Epidermal melanocyte (primary cell): ENCODE measurements at regions not wholly inside any gene's neighbourhood (a gene's known extent, or its start where the extent isn't known, plus 50 kb on each side); places are given as distances from the start of the nearest gene placed in this dataset.

Experiments used
- DNase-seq: peaks from one replicate; pipeline ENCODE4 v3.0.0; 2011; ENCODE audit warnings: low spot score; ENCODE audit not compliant: insufficient read length

- DNase-seq: peak; percentile 39
Observed at GRCh38 chr1:47627471-47628370, 189.9 kb downstream of the FOXD2 start.

GRCh38 chr1:47629201-47629600 is 191.4 kb downstream of the FOXD2 start:
- no peak for DNase-seq

- DNase-seq: no peak
Observed at GRCh38 chr1:47630346-47630745, 192.5 kb downstream of the FOXD2 start.

- no peak for DNase-seq
Observed at GRCh38 chr1:47631411-47631995, 193.7 kb downstream of the FOXD2 start.

GRCh38 chr1:47635111-47635510 is 197.3 kb downstream of the FOXD2 start:
- DNase-seq: no peak

- DNase-seq: no peak
Observed at GRCh38 chr1:47635597-47635996, 197.8 kb downstream of the FOXD2 start.

- no peak for DNase-seq
Observed at GRCh38 chr1:47637111-47637685, 199.4 kb downstream of the FOXD2 start.

GRCh38 chr1:47638240-47638639 is 200.4 kb downstream of the FOXD2 start:
- DNase-seq: no peak

- no peak for DNase-seq
Observed at GRCh38 chr1:47638713-47639112, 200.9 kb downstream of the FOXD2 start.

GRCh38 chr1:47643306-47644211 is 205.7 kb downstream of the FOXD2 start:
- DNase-seq: no peak

GRCh38 chr1:47644212-47644573 is 206.3 kb downstream of the FOXD2 start:
- no peak for DNase-seq

- no peak for DNase-seq
Observed at GRCh38 chr1:47645151-47645550, 207.3 kb downstream of the FOXD2 start.

- DNase-seq: no peak
Observed at GRCh38 chr1:47646676-47647075, 208.8 kb downstream of the FOXD2 start.

- no peak for DNase-seq
Observed at GRCh38 chr1:47647327-47647845, 209.5 kb downstream of the FOXD2 start.

- no peak for DNase-seq
Observed at GRCh38 chr1:47650205-47650604, 212.4 kb downstream of the FOXD2 start.

GRCh38 chr1:47650611-47651010 is 212.8 kb downstream of the FOXD2 start:
- no peak for DNase-seq

- no peak for DNase-seq
Observed at GRCh38 chr1:47651311-47652089, 213.7 kb downstream of the FOXD2 start.

- DNase-seq: no peak
Observed at GRCh38 chr1:47655521-47656300, 217.9 kb downstream of the FOXD2 start.
